Activated T-cell treated with anti-CD3 and anti-CD28 coated beads, Interleukin-2, amount 50 U/mL, for 72 hours (primary cell): ENCODE measurements at regions not wholly inside any gene's neighbourhood (a gene's known extent, or its start where the extent isn't known, plus 50 kb on each side); places are given as distances from the start of the nearest gene placed in this dataset.

Experiments used
- ATAC-seq, 2 donors: fragments of 150-1000 bp; cut with Tn5 transposase; replicated peaks in 1 of 2; 2 replicates each; pipeline ENCODE4 v1.10.0; 2021; ENCODE audit warnings: moderate library complexity in 2 of 2, mild to moderate bottlenecking in 1 of 2
- DNase-seq, 2 donors: peaks; one replicate each; pipeline ENCODE4 v3.0.0; 2021 to 2022; ENCODE audit warnings: mixed read lengths in 1 of 2
- H3K27ac Mint-ChIP-seq: one replicate; pipeline ENCODE4 v1.8.0; 2022; ENCODE audit warnings: mild to moderate bottlenecking, moderate library complexity, mixed read lengths
- H3K27me3 Mint-ChIP-seq: one replicate; pipeline ENCODE4 v1.8.0; 2022; ENCODE audit warnings: low read depth, mixed read lengths
- H3K36me3 Mint-ChIP-seq, 2 donors: one replicate each; pipeline ENCODE4 v1.8.0; 2022; ENCODE audit warnings: mixed read lengths in 2 of 2, mild to moderate bottlenecking in 1 of 2; ENCODE audit not compliant: insufficient read depth in 2 of 2
- H3K4me1 Mint-ChIP-seq: one replicate; pipeline ENCODE4 v1.8.0; 2022; ENCODE audit warnings: low read depth, mixed read lengths
- H3K4me3 Mint-ChIP-seq, 2 donors: one replicate each; pipeline ENCODE4 v1.8.0; 2022; ENCODE audit warnings: mild to moderate bottlenecking in 2 of 2, mixed read lengths in 2 of 2, moderate library complexity in 2 of 2
- H3K9me3 Mint-ChIP-seq, 2 donors: one replicate each; pipeline ENCODE4 v1.8.0; 2022; ENCODE audit warnings: mixed read lengths in 2 of 2

GRCh38 chr9:107712390-107712789 is 222.8 kb upstream of the KLF4 start:
- peaks cover 3 to 5% of the 10 kb centered on the region in 2 donors for H3K9me3 Mint-ChIP-seq
- no peaks in the 10 kb centered on the region for H3K27me3 Mint-ChIP-seq
- no peak overlapping the region for H3K4me3 Mint-ChIP-seq
- no peak for ATAC-seq
- H3K27ac Mint-ChIP-seq, result no peak overlapping the region
- peaks cover 2 to 3% of the 10 kb centered on the region in 2 donors for H3K36me3 Mint-ChIP-seq
- no peak for DNase-seq
- H3K4me1 Mint-ChIP-seq, result no peaks in the 10 kb centered on the region

- H3K4me1 Mint-ChIP-seq, result no peaks in the 10 kb centered on the region
- peaks cover 2 to 3% of the 10 kb centered on the region in 2 donors for H3K36me3 Mint-ChIP-seq
- ATAC-seq, result no peak
- DNase-seq, result no peak
- H3K9me3 Mint-ChIP-seq, result peaks cover 3% of the 10 kb centered on the region in 2 donors
- H3K27me3 Mint-ChIP-seq, result no peaks in the 10 kb centered on the region
- no peak overlapping the region for H3K4me3 Mint-ChIP-seq
- H3K27ac Mint-ChIP-seq, result no peak overlapping the region
These were observed 222.0 kb upstream of the KLF4 start for GRCh38 chr9:107711542-107711941.

- no peaks in the 10 kb centered on the region for H3K4me1 Mint-ChIP-seq
- no peak overlapping the region for H3K27ac Mint-ChIP-seq
- H3K4me3 Mint-ChIP-seq, result no peak overlapping the region
- peaks cover 3% of the 10 kb centered on the region in 2 donors for H3K9me3 Mint-ChIP-seq
- H3K36me3 Mint-ChIP-seq, result peaks cover 2 to 3% of the 10 kb centered on the region in 2 donors
- DNase-seq (no peak), ATAC-seq (no peak)
- H3K27me3 Mint-ChIP-seq, result no peaks in the 10 kb centered on the region
These were observed 221.4 kb upstream of the KLF4 start for GRCh38 chr9:107710953-107711352.

GRCh38 chr9:107710546-107710945 is 221.0 kb upstream of the KLF4 start:
- no peaks in the 10 kb centered on the region for H3K4me1 Mint-ChIP-seq
- no peak for DNase-seq
- H3K4me3 Mint-ChIP-seq, result no peak overlapping the region
- no peak overlapping the region for H3K27ac Mint-ChIP-seq
- peaks cover 3% of the 10 kb centered on the region in 2 donors for H3K9me3 Mint-ChIP-seq
- ATAC-seq, result no peak
- H3K27me3 Mint-ChIP-seq, result no peaks in the 10 kb centered on the region
- peaks cover 2 to 3% of the 10 kb centered on the region in 2 donors for H3K36me3 Mint-ChIP-seq

- H3K27ac Mint-ChIP-seq, result no peak overlapping the region
- H3K27me3 Mint-ChIP-seq, result no peaks in the 10 kb centered on the region
- ATAC-seq, result no peak
- no peak overlapping the region for H3K4me3 Mint-ChIP-seq
- no peak for DNase-seq
- H3K4me1 Mint-ChIP-seq, result no peaks in the 10 kb centered on the region
- H3K36me3 Mint-ChIP-seq, result peaks cover 2 to 3% of the 10 kb centered on the region in 2 donors
- peaks cover 3% of the 10 kb centered on the region in 2 donors for H3K9me3 Mint-ChIP-seq
These were observed 219.2 kb upstream of the KLF4 start for GRCh38 chr9:107708791-107709190.

- ATAC-seq (no peak), DNase-seq (no peak)
- Mint-ChIP-seq H3K27ac (no peak overlapping the region), H3K27me3 (no peaks in the 10 kb centered on the region), H3K4me1 (no peaks in the 10 kb centered on the region), H3K4me3 (no peak overlapping the region), H3K36me3 (no peaks in the 10 kb centered on the region), H3K9me3 (peaks cover 0 to 3% of the 10 kb centered on the region in 2 donors)
These were observed 218.4 kb upstream of the KLF4 start for GRCh38 chr9:107707915-107708441.

GRCh38 chr9:107707428-107707837 is 217.9 kb upstream of the KLF4 start:
- DNase-seq (no peak), ATAC-seq (no peak)
- peaks cover 0 to 3% of the 10 kb centered on the region in 2 donors for H3K9me3 Mint-ChIP-seq
- no peaks in the 10 kb centered on the region for H3K27me3 Mint-ChIP-seq
- H3K4me3 Mint-ChIP-seq, result no peak overlapping the region
- no peaks in the 10 kb centered on the region for H3K36me3 Mint-ChIP-seq
- H3K4me1 Mint-ChIP-seq, result no peaks in the 10 kb centered on the region
- H3K27ac Mint-ChIP-seq, result no peak overlapping the region

- Mint-ChIP-seq H3K4me1 (no peaks in the 10 kb centered on the region), H3K4me3 (no peak overlapping the region), H3K36me3 (no peaks in the 10 kb centered on the region), H3K27ac (no peak overlapping the region), H3K9me3 (peaks cover 2 to 3% of the 10 kb centered on the region in 2 donors), H3K27me3 (no peaks in the 10 kb centered on the region)
- DNase-seq (no peak), ATAC-seq (no peak)
These were observed 217.3 kb upstream of the KLF4 start for GRCh38 chr9:107706701-107707427.

GRCh38 chr9:107705521-107705920 is 216.0 kb upstream of the KLF4 start:
- Mint-ChIP-seq H3K4me1 (no peaks in the 10 kb centered on the region), H3K27me3 (no peaks in the 10 kb centered on the region), H3K4me3 (no peak overlapping the region), H3K9me3 (peaks cover 2% of the 10 kb centered on the region in 2 donors), H3K27ac (no peak overlapping the region), H3K36me3 (no peaks in the 10 kb centered on the region)
- DNase-seq (no peak), ATAC-seq (no peak)

- Mint-ChIP-seq H3K9me3 (peaks cover 2% of the 10 kb centered on the region in 2 donors), H3K4me1 (no peaks in the 10 kb centered on the region), H3K4me3 (no peak overlapping the region), H3K27me3 (no peaks in the 10 kb centered on the region), H3K27ac (no peak overlapping the region), H3K36me3 (no peaks in the 10 kb centered on the region)
- DNase-seq (no peak), ATAC-seq (no peak)
These were observed 215.2 kb upstream of the KLF4 start for GRCh38 chr9:107704774-107705173.

- Mint-ChIP-seq H3K27ac (no peak overlapping the region), H3K36me3 (no peaks in the 10 kb centered on the region), H3K4me1 (no peaks in the 10 kb centered on the region), H3K9me3 (peaks cover 2% of the 10 kb centered on the region in 2 donors), H3K27me3 (no peaks in the 10 kb centered on the region), H3K4me3 (no peak overlapping the region)
- ATAC-seq, result no peak
- no peak for DNase-seq
These were observed 214.1 kb upstream of the KLF4 start for GRCh38 chr9:107703651-107704050.

- no peak for ATAC-seq
- Mint-ChIP-seq H3K9me3 (peaks cover 2 to 5% of the 10 kb centered on the region in 2 donors), H3K4me1 (no peaks in the 10 kb centered on the region), H3K36me3 (no peaks in the 10 kb centered on the region), H3K4me3 (no peak overlapping the region), H3K27me3 (no peaks in the 10 kb centered on the region), H3K27ac (no peak overlapping the region)
- DNase-seq, result no peak
These were observed 211.3 kb upstream of the KLF4 start for GRCh38 chr9:107700847-107701246.

GRCh38 chr9:107699231-107699630 is 209.7 kb upstream of the KLF4 start:
- Mint-ChIP-seq H3K36me3 (no peaks in the 10 kb centered on the region), H3K27me3 (no peaks in the 10 kb centered on the region), H3K4me3 (no peak overlapping the region), H3K9me3 (peaks cover 2 to 5% of the 10 kb centered on the region in 2 donors), H3K27ac (no peak overlapping the region), H3K4me1 (no peaks in the 10 kb centered on the region)
- ATAC-seq, result no peak
- no peak for DNase-seq

- no peaks in the 10 kb centered on the region for H3K4me1 Mint-ChIP-seq
- H3K4me3 Mint-ChIP-seq, result no peak overlapping the region
- H3K36me3 Mint-ChIP-seq, result no peaks in the 10 kb centered on the region
- no peak overlapping the region for H3K27ac Mint-ChIP-seq
- no peak for DNase-seq
- H3K9me3 Mint-ChIP-seq, result peaks cover 2 to 5% of the 10 kb centered on the region in 2 donors
- H3K27me3 Mint-ChIP-seq, result no peaks in the 10 kb centered on the region
- no peak for ATAC-seq
These were observed 209.2 kb upstream of the KLF4 start for GRCh38 chr9:107698779-107699178.
